Right ventricle myocardium superior (tissue), 1 donor: ENCODE measurements at regions not wholly inside any gene's neighbourhood (a gene's known extent, or its start where the extent isn't known, plus 50 kb on each side); places are given as distances from the start of the nearest gene placed in this dataset.

Experiments
- ATAC-seq: fragments of 200-7000 bp; cut with Tn5 transposase; one replicate; pipeline ENCODE4 v1.9.1; 2020; ENCODE audit warnings: mild to moderate bottlenecking; ENCODE audit not compliant: poor library complexity
- DNase-seq: peaks from one replicate; pipeline ENCODE4 v3.0.0-alpha.2; 2020
- intact Hi-C: fragments of 100-400 bp; cut with DNase I; formaldehyde crosslinking; loops from one replicate; pipeline ENCODE4 v1.11.2; 2022
- donor health status: DM: no; HTN: yes; CAD: no; lungs with severe emphysema.

DNA sequence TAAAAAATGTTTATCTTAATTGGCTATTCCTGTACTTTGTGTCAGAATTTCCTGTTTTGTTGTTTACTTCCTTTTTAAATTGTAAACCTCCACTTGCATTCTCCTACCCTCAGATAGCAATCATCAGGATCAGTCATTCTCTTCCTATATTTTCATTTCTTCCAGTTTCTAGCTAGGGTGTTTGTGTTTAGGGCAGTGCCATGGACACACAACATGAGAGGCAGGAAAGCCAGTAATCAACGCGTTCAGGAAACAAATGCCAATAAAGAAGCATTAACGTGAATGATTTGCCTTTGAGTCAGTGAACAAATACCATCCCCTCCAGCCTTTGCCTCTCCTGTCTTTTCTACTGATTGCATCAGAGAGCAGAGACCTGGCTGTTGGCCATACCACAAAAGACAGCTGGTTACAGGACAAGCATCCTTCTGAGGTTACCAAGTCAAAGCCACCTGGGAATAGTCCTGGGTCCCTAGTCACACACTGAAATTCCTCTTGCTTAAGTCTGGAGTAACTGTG, 56.7 kb upstream of the FHL2 start:
- intact Hi-C loops, result no loop called here
- DNase-seq (no peak), ATAC-seq (no peak)

DNA sequence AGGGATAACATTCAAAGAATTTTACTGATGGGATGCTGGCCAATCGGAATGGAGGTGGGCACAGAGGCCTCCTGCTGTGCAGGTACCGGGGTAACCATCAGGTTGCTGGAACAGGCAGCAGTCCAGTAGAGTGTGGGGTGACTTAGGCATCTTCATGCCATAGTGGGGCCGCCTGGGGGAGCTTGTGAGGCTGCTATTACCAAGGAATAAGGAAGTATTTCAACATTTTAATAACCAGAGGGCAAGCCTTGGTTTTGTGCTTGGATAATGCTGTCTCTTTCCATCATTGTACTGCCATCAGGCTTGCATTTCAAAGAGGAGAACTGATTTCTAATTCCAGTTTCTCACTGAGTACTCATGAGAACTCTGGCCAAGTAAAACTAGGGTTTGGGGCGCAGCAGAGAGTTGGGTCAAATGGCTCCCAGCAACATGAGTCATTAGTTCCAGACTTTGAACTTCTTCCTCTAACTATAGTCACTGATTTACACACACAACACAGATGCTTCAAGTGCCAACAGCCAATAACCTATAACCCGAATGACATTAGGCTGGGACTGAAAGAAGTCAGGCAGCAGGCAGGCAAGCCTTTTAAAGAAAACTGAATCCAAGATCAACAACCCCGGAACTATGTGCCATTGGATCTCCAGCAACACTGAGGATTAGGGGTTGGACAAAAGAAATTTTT, 56.1 kb upstream of the FHL2 start:
- ATAC-seq, result peak; percentile 43
- intact Hi-C loops, result no loop called here
- peak; percentile 58 for DNase-seq

DNA sequence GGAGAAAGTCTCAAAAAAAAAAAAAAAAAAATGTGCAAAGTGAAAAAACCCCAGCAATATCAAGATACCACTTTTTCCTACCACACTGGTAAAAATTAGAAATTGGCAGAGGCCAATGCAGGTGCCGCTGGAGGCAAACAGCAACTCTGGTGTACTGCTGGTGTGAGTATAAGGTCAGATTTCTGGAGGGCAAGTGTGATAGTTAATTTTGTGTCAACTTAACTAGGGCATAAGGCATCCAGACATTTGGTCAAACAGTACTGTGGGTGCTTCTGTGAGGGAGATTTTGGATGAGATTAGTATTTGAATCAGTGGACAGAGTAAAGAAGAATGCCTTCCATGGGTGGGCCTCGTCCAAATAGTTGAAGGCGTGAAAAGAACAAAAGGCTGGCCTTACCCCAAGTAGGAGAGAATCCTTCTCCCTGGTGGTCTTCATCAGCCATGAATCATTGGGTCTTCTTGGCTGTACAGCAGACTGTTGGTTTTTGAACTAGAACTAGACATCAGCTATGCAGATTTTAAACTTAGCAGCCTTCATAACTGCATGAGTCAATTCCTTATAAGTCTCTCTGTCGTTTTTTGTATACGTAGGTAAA, 52.8 kb upstream of the FHL2 start:
- ATAC-seq (no peak), DNase-seq (no peak)
- intact Hi-C loops, result no loop called here

DNA sequence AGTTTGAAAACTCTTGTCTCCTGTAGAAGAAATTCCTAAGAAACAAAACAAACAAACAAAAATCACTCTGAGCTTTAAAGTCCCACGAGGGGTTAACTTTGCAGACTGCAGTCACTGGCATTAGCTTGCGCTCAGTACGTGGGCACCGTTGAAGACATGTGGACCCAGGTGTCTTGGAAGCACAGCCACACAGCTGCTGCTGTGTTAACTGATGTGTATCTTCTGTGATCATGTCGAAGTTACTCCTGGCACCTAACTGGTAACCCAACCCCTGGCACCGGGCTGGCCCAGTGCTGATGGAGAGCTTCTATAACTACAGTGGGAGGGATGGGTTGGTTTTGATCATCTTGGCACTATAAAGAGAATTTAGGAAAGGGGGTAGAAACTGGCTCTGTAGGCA, 51.6 kb upstream of the FHL2 start:
- DNase-seq, result no peak
- no peak for ATAC-seq

DNA sequence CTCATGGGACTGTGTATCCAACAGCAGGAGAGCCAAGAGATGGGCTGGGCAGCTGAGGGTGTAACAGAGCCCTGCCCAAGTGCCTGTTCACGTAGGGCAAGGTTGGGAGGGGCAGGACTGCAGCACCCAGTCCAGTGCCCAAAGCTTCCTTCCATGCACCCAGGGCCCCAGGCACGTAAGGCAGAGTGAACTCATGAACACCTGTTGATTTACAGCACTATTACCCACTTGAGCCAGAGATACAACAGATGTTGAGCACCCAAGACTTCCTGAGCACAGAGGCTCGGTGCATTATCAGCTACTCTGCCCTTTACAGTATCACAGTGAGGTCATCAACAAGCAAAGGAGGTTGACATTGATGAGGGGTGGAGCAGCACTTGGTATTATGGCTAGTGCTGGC, 50.2 kb upstream of the FHL2 start:
- DNase-seq (no peak), ATAC-seq (peak; percentile 69)
- intact Hi-C loops, result no loop called here

More for the DNA sequence above, 51.6 kb upstream of the FHL2 start:
- intact Hi-C loops, result no loop called here
